Left lung (tissue), 4 donors: ENCODE measurements at regions not wholly inside any gene's neighbourhood (a gene's known extent, or its start where the extent isn't known, plus 50 kb on each side); places are given as distances from the start of the nearest gene placed in this dataset.

Experiments
- ATAC-seq: fragments of 200-7000 bp; cut with Tn5 transposase; one replicate; pipeline ENCODE4 v1.9.1; 2020; ENCODE audit warnings: moderate library complexity
- DNase-seq, 4 donors: peaks; one replicate each; pipeline ENCODE4 v3.0.0-alpha.2; 2013 to 2020
- H3K27ac ChIP-seq, 2 donors: fragments of 200-600 bp; sonication (generic) in 1 of 2; one replicate each; pipeline versions ENCODE4 v1.5.0 to v1.8.0; 2020 to 2021
- H3K27me3 ChIP-seq, 2 donors: fragments of 200-600 bp; sonication (generic) in 1 of 2; one replicate each; pipeline versions ENCODE4 v1.5.0 to v1.8.0; 2020 to 2021
- H3K36me3 ChIP-seq, 2 donors: fragments of 200-600 bp; sonication (generic) in 1 of 2; one replicate each; pipeline versions ENCODE4 v1.5.0 to v1.8.0; 2020 to 2021
- H3K4me1 ChIP-seq, 2 donors: fragments of 200-600 bp; one replicate each; pipeline ENCODE4 v1.8.0; 2021
- H3K4me3 ChIP-seq, 2 donors: fragments of 200-600 bp; sonication (generic) in 1 of 2; one replicate each; pipeline versions ENCODE4 v1.5.0 to v1.8.0; 2020 to 2021; ENCODE audit warnings: mild to moderate bottlenecking in 1 of 2
- H3K9me3 ChIP-seq, 2 donors: fragments of 200-600 bp; sonication (generic) in 1 of 2; one replicate each; pipeline versions ENCODE4 v1.5.0 to v1.8.0; 2020 to 2021
- CTCF ChIP-seq, 2 donors: fragments of 200-600 bp; sonication (generic) in 1 of 2; IDR thresholded peaks; one replicate each; pipeline versions ENCODE4 v1.5.0 to v1.8.0; 2021; ENCODE audit warnings: antibody characterized with exemption in 2 of 2
- intact Hi-C, 2 donors: fragments of 100-400 bp; cut with DNase I; formaldehyde crosslinking; loops; one replicate each; pipeline versions ENCODE4 v1.11.2 to v1.14.2; 2022
- donor health status: DM: no; HTN: yes; CAD: no.
- donor health status: DM: no; HTN: no; CAD: no.

- ATAC-seq (no peak), DNase-seq (no peak)
- no peaks in the 10 kb centered on the region for H3K4me1 ChIP-seq
- H3K36me3 ChIP-seq: no peaks in the 10 kb centered on the region
- no peaks in the 10 kb centered on the region for H3K27me3 ChIP-seq
- H3K4me3 ChIP-seq: no peak overlapping the region
- intact Hi-C loops: no loop called here
- H3K27ac ChIP-seq: no peak overlapping the region
- no peaks in the 10 kb centered on the region for H3K9me3 ChIP-seq
- no peak for TF ChIP-seq CTCF (IDR thresholded peaks at IDR 0.05)
Measured at GRCh38 chr4:59983852-59984251, 1216.3 kb upstream of the ADGRL3 start.

GRCh38 chr4:59987289-59987688 lies 1212.8 kb upstream of the ADGRL3 start:
- no peaks in the 10 kb centered on the region for H3K27me3 ChIP-seq
- no peaks in the 10 kb centered on the region for H3K9me3 ChIP-seq
- DNase-seq (no peak), ATAC-seq (no peak)
- H3K4me1 ChIP-seq: no peaks in the 10 kb centered on the region
- intact Hi-C loops: no loop called here
- no peak overlapping the region for H3K4me3 ChIP-seq
- TF ChIP-seq CTCF (IDR thresholded peaks at IDR 0.05): no peak
- no peaks in the 10 kb centered on the region for H3K36me3 ChIP-seq
- H3K27ac ChIP-seq: no peak overlapping the region

GRCh38 chr4:59994118-59994517 lies 1206.0 kb upstream of the ADGRL3 start:
- intact Hi-C loops: no loop called here
- Histone ChIP-seq H3K36me3 (no peaks in the 10 kb centered on the region), H3K27ac (no peak overlapping the region), H3K4me3 (no peak overlapping the region), H3K4me1 (no peaks in the 10 kb centered on the region), H3K27me3 (no peaks in the 10 kb centered on the region), H3K9me3 (peaks cover 0 to 54% of the 10 kb centered on the region in 2 donors)
- no peak for TF ChIP-seq CTCF (IDR thresholded peaks at IDR 0.05)
- DNase-seq (no peak), ATAC-seq (no peak)

GRCh38 chr4:60002603-60003337 lies 1197.4 kb upstream of the ADGRL3 start:
- Histone ChIP-seq H3K27ac (peak overlapping the region; percentile 55 to 65), H3K27me3 (no peaks in the 10 kb centered on the region), H3K9me3 (peaks cover 0 to 30% of the 10 kb centered on the region in 2 donors), H3K4me3 (no peak overlapping the region), H3K4me1 (no peaks in the 10 kb centered on the region), H3K36me3 (no peaks in the 10 kb centered on the region)
- DNase-seq: peak in 1 of 4 donors; percentile 46
- TF ChIP-seq CTCF (IDR thresholded peaks at IDR 0.05): no peak
- ATAC-seq: peak; percentile 96
- intact Hi-C loops: no loop called here

GRCh38 chr4:60013464-60014184 lies 1186.5 kb upstream of the ADGRL3 start:
- ATAC-seq (no peak), DNase-seq (no peak)
- no peak for TF ChIP-seq CTCF (IDR thresholded peaks at IDR 0.05)
- H3K4me3 ChIP-seq: no peak overlapping the region
- intact Hi-C loops: no loop called here
- H3K36me3 ChIP-seq: no peaks in the 10 kb centered on the region
- H3K9me3 ChIP-seq: peaks cover 0 to 5% of the 10 kb centered on the region in 2 donors
- H3K27ac ChIP-seq: no peak overlapping the region
- no peaks in the 10 kb centered on the region for H3K4me1 ChIP-seq
- no peaks in the 10 kb centered on the region for H3K27me3 ChIP-seq
